ENCODE measurements at regions not wholly inside any gene's neighbourhood (a gene's known extent, or its start where the extent isn't known, plus 50 kb on each side); places are given as distances from the start of the nearest gene placed in this dataset.

DNA sequence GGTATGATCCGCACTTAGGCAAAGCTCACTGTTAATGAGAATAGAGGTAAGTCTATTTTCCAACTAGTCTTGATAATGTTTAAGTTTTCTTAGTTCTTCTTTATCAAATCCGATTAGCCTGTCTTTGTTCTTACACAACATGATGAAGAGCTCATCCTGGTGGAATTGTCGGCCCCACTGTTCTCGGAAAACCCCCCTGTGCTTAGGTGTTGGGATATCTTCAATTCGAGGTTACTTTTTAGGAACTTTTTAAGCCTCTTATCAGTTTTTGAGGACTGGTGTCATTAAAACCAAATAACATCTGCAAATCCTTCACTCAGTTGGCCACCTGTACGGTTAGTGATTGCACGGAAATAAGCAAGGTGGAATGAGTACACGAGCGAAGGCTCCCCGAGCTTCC is 60.7 kb upstream of the KIF26B start:
- TF ChIP-seq, protein P1, sequence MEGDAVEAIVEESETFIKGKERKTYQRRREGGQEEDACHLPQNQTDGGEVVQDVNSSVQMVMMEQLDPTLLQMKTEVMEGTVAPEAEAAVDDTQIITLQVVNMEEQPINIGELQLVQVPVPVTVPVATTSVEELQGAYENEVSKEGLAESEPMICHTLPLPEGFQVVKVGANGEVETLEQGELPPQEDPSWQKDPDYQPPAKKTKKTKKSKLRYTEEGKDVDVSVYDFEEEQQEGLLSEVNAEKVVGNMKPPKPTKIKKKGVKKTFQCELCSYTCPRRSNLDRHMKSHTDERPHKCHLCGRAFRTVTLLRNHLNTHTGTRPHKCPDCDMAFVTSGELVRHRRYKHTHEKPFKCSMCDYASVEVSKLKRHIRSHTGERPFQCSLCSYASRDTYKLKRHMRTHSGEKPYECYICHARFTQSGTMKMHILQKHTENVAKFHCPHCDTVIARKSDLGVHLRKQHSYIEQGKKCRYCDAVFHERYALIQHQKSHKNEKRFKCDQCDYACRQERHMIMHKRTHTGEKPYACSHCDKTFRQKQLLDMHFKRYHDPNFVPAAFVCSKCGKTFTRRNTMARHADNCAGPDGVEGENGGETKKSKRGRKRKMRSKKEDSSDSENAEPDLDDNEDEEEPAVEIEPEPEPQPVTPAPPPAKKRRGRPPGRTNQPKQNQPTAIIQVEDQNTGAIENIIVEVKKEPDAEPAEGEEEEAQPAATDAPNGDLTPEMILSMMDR (IDR thresholded peaks at IDR 0.05): no peak
- no peak for TF ChIP-seq ZFX (IDR thresholded peaks at IDR 0.05; ENCODE audit: borderline replicate concordance)
